H1 (cell line): ENCODE measurements at regions not wholly inside any gene's neighbourhood (a gene's known extent, or its start where the extent isn't known, plus 50 kb on each side); places are given as distances from the start of the nearest gene placed in this dataset.

Experiments
- CTCF ChIP-seq, 3 experiments: IDR thresholded peaks; 1 replicate in 2 of 3; 2 replicates in 1 of 3; pipeline versions ENCODE4 v1.5.1 to v1.6.1; 2011; ENCODE audit warnings: low read length in 3 of 3, mild to moderate bottlenecking in 3 of 3, inconsistent platforms in 2 of 3, low read depth in 1 of 3, moderate library complexity in 1 of 3; ENCODE audit not compliant: insufficient read depth in 1 of 3; ENCODE audit errors: control extremely low read depth in 1 of 3
- HDAC2 ChIP-seq, 2 experiments: fragments of 300-600 bp in 1 of 2; sonication (generic) in 1 of 2; IDR thresholded peaks; 2 replicates each; pipeline ENCODE4 v1.6.1; 2011 to 2012; ENCODE audit warnings: low read depth in 2 of 2, low read length in 2 of 2, mild to moderate bottlenecking in 2 of 2, moderate library complexity in 2 of 2, borderline replicate concordance in 1 of 2, inconsistent platforms in 1 of 2
- NANOG ChIP-seq: IDR thresholded peaks from 2 replicates; pipeline ENCODE4 v1.6.1; 2011; ENCODE audit warnings: low read length, low read depth, mild to moderate bottlenecking, inconsistent platforms; ENCODE audit not compliant: insufficient read depth, poor library complexity, severe bottlenecking
- NRF1 ChIP-seq: IDR thresholded peaks from 2 replicates; pipeline ENCODE4 v1.6.1; 2011; ENCODE audit warnings: mild to moderate bottlenecking, low read depth, low read length, improper control_type of control experiment
- POLR2A ChIP-seq, 2 experiments: IDR thresholded peaks; 1 replicate in 1 of 2; 2 replicates in 1 of 2; pipeline ENCODE4 v1.6.1; 2011; ENCODE audit warnings: low read depth in 2 of 2, low read length in 2 of 2, mild to moderate bottlenecking in 2 of 2; ENCODE audit errors: control extremely low read depth in 1 of 2
- POLR2AphosphoS5 ChIP-seq: IDR thresholded peaks from 2 replicates; pipeline ENCODE4 v1.6.1; 2011; ENCODE audit warnings: low read depth, low read length
- RFX5 ChIP-seq: IDR thresholded peaks from 2 replicates; pipeline ENCODE4 v1.6.1; 2011; ENCODE audit warnings: low read depth, low read length, improper control_type of control experiment, borderline replicate concordance
- ZNF274 ChIP-seq: IDR thresholded peaks from 2 replicates; pipeline ENCODE4 v1.7.0; 2012; ENCODE audit warnings: low read length, borderline replicate concordance; ENCODE audit errors: extremely low read depth

GRCh38 chr2:81327911-81328310 is 1023.4 kb upstream of the LRRTM1 start:
- TF ChIP-seq NRF1 (no peak), NANOG (no peak), RFX5 (no peak), ZNF274 (no peak), CTCF (IDR thresholded peaks at IDR 0.05; ENCODE audit: control extremely low read depth in 1 of 3, insufficient read depth in 1 of 3, low read depth in 1 of 3, low read length in 3 of 3) (no peak), POLR2A (IDR thresholded peaks at IDR 0.05; ENCODE audit: control extremely low read depth in 1 of 2, low read depth in 2 of 2, low read length in 2 of 2) (no peak), HDAC2 (IDR thresholded peaks at IDR 0.05; ENCODE audit: borderline replicate concordance in 1 of 2, low read depth in 2 of 2, low read length in 2 of 2) (no peak), POLR2AphosphoS5 (no peak)
